ENCODE measurements at regions not wholly inside any gene's neighbourhood (a gene's known extent, or its start where the extent isn't known, plus 50 kb on each side); places are given as distances from the start of the nearest gene placed in this dataset.

- Histone ChIP-seq H3K4me3 (no peak overlapping the region), H3K36me3 (replicated peaks; ENCODE audit: insufficient read depth, low read depth) (no peaks in the 10 kb centered on the region), H3K4me1 (ENCODE audit: insufficient read depth) (no peaks in the 10 kb centered on the region), H3K4me2 (no peak overlapping the region), H3K27ac (no peak overlapping the region), H2AFZ (no peak overlapping the region), H3K79me2 (no peaks in the 10 kb centered on the region), H4K20me1 (ENCODE audit: insufficient read depth, poor library complexity, severe bottlenecking) (no peaks in the 10 kb centered on the region), H3K9me2 (replicated peaks; ENCODE audit: insufficient read depth) (no peaks in the 10 kb centered on the region), H3K9me3 (ENCODE audit: low read depth) (no peaks in the 10 kb centered on the region), H3K27me3 (no peaks in the 10 kb centered on the region)
- DNase-seq (ENCODE audit: low spot score), result no peak
- 61% methylated on average over 3 of the region's 3 CpGs for WGBS (ENCODE audit: low lambda C conversion rate, missing lambda C conversion rate)
- TF ChIP-seq CTCF (IDR thresholded peaks at IDR 0.05; ENCODE audit: poor library complexity) (no peak), EZH2phosphoT487 (IDR thresholded peaks at IDR 0.05; ENCODE audit: low read depth, severe bottlenecking, unreplicated experiment) (no peak), EZH2 (IDR thresholded peaks at IDR 0.05; ENCODE audit: borderline replicate concordance) (no peak)
These were observed 156.4 kb upstream of the MTPN start for GRCh38 chr7:136133551-136133950.

GRCh38 chr7:136131304-136131630, 154.1 kb upstream of the MTPN start:
- H3K4me3 ChIP-seq, result no peak overlapping the region
- no peak for TF ChIP-seq EZH2phosphoT487 (IDR thresholded peaks at IDR 0.05; ENCODE audit: low read depth, severe bottlenecking, unreplicated experiment)
- no peak for TF ChIP-seq EZH2 (IDR thresholded peaks at IDR 0.05; ENCODE audit: borderline replicate concordance)
- no peak for TF ChIP-seq CTCF (IDR thresholded peaks at IDR 0.05; ENCODE audit: poor library complexity)
- 76% methylated on average over 3 of the region's 3 CpGs for WGBS (ENCODE audit: low lambda C conversion rate, missing lambda C conversion rate)
- H3K4me2 ChIP-seq, result no peak overlapping the region
- no peak for DNase-seq (ENCODE audit: low spot score)
- no peaks in the 10 kb centered on the region for H3K4me1 ChIP-seq (ENCODE audit: insufficient read depth)
- no peaks in the 10 kb centered on the region for H3K36me3 ChIP-seq (replicated peaks; ENCODE audit: insufficient read depth, low read depth)
- H3K27me3 ChIP-seq, result no peaks in the 10 kb centered on the region
- no peak overlapping the region for H2AFZ ChIP-seq
- H3K9me3 ChIP-seq (ENCODE audit: low read depth), result no peaks in the 10 kb centered on the region
- H4K20me1 ChIP-seq (ENCODE audit: insufficient read depth, poor library complexity, severe bottlenecking), result no peaks in the 10 kb centered on the region
- H3K79me2 ChIP-seq, result no peaks in the 10 kb centered on the region
- H3K9me2 ChIP-seq (replicated peaks; ENCODE audit: insufficient read depth), result no peaks in the 10 kb centered on the region
- no peak overlapping the region for H3K27ac ChIP-seq

GRCh38 chr7:136130511-136131303, 153.5 kb upstream of the MTPN start:
- Histone ChIP-seq H3K36me3 (replicated peaks; ENCODE audit: insufficient read depth, low read depth) (no peaks in the 10 kb centered on the region), H3K9me3 (ENCODE audit: low read depth) (no peaks in the 10 kb centered on the region), H3K4me1 (ENCODE audit: insufficient read depth) (no peaks in the 10 kb centered on the region), H4K20me1 (ENCODE audit: insufficient read depth, poor library complexity, severe bottlenecking) (no peaks in the 10 kb centered on the region), H3K9me2 (replicated peaks; ENCODE audit: insufficient read depth) (no peaks in the 10 kb centered on the region), H3K27me3 (no peaks in the 10 kb centered on the region), H3K4me2 (no peak overlapping the region), H3K4me3 (no peak overlapping the region), H3K79me2 (no peaks in the 10 kb centered on the region), H2AFZ (no peak overlapping the region), H3K27ac (no peak overlapping the region)
- DNase-seq (ENCODE audit: low spot score), result no peak
- TF ChIP-seq EZH2phosphoT487 (IDR thresholded peaks at IDR 0.05; ENCODE audit: low read depth, severe bottlenecking, unreplicated experiment) (no peak), EZH2 (IDR thresholded peaks at IDR 0.05; ENCODE audit: borderline replicate concordance) (no peak), CTCF (IDR thresholded peaks at IDR 0.05; ENCODE audit: poor library complexity) (no peak)
- 53% methylated on average over 6 of the region's 6 CpGs for WGBS (ENCODE audit: low lambda C conversion rate, missing lambda C conversion rate)
